CD4-positive, alpha-beta T cell treated with Interleukin-4 for 1 hour (primary cell): ENCODE measurements at regions not wholly inside any gene's neighbourhood (a gene's known extent, or its start where the extent isn't known, plus 50 kb on each side); places are given as distances from the start of the nearest gene placed in this dataset.

ENCODE experiments used
- DNase-seq, 2 donors: peaks; one replicate each; pipeline ENCODE4 v3.0.0-alpha.2; 2020 to 2022

DNA sequence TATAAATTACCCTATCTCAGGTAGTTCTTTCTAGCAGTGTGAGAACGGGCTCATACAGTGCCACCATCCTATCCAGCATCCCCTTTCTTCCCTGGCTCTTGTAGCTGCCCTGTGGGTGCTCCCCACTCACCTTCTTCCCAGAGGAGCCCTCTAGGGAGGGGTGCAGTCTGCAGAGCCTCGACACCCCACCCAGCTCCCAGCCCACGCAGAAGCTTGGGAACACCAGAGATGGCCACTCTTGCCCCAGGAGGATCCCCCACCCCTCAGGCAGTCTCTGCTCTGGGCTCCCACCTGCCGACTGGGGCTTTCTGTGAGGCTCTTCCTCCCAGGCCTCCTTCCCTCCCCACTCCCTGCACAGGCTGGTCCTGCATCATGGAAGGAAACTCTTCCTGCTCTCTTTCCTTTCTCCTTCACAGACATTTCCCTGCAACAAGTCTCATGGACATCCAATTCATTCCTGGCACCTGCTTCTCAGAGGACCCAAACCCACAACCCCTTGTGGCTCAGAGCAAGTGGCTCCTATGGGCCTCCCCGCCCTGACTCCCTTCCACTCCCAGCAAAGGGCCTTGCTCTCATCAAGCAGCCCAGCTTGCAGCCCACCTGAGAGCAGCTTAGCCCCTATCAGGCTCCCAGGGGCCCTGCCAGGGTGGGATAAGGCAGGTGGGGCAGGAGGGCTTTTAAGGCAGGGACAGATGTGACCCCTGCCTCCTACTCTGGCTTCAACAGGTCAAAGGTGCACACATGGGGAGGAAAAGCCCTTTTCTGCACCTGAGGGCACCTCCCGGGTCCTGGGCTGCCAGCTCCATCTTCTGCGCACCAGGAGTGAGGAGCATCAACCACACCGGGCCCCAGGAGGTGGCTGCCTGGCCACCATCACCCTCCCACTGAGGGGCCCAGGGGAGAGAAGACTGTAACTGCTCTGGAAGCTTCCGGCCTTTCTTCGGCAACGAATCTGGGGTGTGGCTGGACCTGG lies 263.8 kb upstream of the TNRC6C start:
- DNase-seq: no peak

DNA sequence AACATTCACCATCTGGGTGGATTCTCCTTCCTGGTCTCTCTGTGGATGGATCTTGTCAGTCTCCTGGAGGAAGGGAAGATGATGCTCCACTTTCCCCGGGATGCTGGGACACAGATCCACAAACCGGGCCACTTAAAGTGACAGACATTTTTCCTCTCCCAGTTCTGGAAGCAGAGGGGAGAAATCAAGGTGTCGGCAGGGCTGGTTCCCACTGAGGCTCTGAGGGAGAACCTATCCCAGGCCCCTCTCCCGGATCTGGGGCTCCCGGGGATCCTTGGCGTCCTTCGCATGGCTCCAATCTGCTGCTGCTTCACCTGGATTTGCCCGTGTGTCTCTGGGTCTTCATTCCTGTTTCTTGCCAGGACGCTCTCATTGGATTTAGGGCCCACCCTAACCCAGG lies 263.1 kb upstream of the TNRC6C start:
- DNase-seq: no peak

DNA sequence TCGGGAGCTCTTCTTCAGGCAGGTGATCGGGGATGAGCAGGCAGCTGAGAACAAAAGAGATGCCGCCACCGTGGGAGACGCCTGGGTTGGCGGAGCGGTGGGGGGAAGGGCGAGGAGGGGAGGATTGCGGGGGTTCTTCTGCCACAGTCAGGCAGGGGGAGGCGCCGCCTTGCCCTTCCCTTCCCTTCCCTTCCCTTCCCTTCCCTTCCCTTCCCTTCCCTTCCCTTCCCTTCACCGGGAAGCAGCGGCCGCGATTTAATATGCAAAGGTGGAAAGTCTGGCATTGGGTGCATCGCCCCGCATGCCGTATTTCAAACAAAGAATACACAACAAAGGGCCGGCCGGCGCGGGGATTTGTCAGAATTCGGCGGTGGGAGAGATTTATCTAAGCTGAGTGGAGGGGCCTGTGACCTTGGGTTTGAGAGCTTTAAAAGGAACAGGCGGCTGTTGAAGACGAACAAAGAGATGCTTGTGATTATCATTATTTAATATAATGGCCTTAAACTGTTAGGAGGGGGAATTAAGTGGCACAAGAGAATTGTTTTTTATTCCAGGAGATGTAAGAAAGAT lies 262.3 kb upstream of the TNRC6C start:
- DNase-seq: no peak

DNA sequence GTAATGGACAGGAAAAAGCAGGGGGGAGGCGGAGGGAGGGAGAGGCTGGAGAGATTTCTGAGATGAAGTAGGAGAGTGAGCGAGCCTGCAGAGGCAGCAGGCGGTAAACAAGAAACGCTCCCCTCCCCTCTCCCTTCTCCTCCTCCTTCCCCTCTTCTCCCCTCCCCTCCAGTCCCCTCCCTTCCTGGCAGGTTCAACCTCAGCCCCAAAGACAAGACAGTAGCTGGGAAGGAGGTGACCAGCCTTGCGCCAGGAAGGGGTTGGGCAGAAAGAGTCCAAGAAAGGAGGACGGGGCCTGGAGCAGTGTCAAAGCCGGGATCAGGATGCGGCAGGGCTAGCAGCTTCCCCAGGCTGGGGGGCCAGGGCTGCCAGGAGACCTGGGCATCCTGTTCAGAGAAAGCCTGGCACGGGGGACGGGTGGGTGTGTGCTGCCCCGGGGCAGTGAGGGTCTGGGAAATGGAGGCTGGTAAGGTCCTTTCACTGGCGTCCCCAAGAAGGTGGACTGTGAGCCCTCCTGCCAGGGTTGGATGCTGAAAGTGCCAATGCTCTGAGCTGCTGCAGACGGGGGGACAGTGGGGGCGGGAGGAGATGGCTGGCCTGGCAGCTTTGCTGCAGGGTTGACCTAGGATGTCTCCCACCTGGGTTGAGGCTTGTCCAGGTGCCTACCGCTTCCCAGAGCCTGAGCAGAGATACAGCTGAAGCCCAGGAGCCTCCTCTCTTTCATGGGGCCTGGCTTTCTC lies 261.6 kb upstream of the TNRC6C start:
- no peak for DNase-seq

DNA sequence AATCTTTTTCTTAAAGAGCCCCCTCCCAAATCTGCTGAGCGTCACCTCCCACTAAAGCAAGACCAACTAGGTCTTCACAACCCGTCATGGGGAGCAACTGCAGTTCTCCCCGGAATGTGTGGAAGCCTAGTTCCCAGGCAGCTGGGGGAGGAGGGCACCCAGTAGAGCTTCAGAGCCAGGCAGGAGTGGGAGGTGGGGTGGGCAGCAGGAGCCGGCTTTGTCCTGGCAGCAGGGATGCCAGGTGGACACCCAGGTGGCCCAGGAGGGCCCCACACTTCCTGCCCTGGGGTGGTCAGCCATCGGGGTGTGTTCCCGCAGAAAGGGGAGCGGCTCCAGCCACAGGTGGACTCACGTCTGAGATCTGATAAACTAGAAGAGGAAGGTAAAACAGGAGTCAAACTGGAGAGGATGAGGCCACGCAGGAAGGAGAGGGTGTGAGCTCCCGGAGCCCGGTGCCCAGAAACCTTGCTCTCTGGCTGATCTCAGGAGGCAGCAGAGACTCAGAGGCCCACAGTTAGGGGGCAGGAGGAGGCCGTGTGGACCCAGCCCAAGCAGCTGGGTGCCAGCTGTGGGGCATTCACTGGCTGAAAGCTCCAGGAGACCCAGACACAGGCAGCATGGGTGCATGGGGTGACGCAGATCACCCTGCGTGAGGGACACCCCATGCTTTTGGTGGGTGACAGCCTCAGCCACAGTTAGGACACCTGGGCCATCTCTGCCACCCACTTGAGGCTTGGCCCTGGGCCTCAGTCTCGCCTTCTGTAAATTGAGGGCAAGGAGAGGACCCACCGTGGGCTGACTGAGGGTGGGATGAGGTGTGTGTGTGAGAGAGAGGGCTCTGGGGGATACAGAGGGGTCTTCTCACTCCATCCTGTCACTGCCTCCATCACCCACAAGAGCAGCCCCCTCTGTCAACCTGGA lies 260.8 kb upstream of the TNRC6C start:
- no peak for DNase-seq

DNA sequence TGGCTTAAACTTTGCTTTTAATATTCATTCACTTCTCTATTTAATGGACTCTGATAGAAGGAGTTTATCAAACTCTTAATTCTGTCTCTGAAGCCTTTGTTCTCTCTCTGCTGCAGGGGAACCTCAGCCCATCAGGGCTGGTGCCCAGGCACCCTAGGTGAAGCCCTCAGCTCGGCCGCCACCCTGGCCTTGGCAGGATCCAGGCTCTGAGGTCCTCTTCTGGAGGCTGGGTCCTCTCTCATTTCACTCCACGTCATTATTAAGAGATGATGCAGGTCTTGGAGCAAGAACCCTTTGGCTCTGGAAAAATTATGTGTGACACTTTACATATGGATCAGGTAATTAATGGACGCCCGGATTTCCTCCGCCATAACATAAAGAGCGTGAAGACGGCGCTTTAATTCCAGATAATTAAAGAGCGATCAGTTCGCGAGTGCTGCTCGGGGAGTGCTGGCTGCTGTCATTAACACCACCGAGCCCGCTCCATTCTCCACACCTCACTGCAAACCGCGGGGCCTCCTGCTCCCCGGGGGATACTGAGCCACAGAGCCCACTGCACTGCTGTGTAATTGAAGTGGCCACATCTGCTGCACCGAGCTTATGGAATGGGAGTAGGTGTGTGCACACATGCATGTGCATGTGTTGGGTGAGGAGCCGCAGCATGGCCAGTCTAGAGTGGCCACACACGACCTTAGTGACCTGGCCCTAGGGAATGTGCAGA lies 259.4 kb upstream of the TNRC6C start:
- no peak for DNase-seq

DNA sequence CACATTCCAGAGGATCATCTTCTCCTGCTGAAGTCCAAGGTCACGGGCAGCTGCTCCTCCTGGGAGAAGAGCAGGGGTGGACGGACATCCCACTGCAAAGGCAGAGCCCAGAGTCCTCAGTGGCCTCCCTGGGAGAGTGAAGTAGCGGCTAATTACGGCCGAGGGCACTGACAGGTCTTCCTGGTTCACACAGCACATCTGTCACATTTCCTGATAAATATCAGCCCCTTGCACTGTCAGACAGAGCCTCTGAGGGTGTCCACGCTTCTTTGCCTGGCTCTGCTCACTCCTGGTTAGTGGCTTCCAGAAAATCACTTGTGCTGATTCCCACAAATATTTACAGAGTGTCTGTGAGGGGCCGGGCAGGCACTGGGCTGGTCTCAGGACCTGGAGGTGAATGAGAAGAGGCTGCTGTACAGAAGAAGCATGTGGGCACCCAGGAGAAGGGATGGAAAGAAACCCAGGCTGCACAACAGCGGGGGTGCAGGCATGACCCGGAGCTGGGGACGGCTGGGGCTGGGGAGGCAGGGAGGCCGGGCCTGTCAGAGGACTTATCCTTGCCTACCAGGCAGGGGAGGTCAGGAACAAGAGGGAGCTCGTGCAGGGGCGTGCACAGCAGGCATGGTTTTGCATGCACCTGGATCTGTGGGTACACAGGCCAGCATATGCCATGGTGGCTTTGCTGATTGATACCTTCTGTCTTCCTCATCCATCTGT lies 258.2 kb upstream of the TNRC6C start:
- peak in 1 of 2 donors; percentile 6 for DNase-seq

DNA sequence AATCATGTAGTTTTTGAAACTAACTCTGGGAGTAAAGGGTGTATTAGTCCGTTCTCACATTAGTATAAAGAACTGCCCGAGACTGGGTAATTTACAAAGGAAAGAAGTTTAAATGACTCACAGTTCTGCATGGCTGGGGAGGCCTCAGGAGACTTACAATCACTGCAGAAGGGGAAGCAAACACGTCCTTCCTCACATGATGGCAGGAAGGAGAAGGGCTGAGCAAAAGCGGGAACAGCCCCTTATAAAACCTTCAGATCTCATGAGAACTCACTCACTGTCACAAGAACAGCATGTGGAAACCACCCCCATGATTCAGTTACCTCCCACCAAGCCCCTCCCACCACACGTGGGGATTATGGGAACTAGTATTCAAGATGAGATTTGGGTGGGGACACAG lies 256.5 kb upstream of the TNRC6C start:
- DNase-seq: no peak

DNA sequence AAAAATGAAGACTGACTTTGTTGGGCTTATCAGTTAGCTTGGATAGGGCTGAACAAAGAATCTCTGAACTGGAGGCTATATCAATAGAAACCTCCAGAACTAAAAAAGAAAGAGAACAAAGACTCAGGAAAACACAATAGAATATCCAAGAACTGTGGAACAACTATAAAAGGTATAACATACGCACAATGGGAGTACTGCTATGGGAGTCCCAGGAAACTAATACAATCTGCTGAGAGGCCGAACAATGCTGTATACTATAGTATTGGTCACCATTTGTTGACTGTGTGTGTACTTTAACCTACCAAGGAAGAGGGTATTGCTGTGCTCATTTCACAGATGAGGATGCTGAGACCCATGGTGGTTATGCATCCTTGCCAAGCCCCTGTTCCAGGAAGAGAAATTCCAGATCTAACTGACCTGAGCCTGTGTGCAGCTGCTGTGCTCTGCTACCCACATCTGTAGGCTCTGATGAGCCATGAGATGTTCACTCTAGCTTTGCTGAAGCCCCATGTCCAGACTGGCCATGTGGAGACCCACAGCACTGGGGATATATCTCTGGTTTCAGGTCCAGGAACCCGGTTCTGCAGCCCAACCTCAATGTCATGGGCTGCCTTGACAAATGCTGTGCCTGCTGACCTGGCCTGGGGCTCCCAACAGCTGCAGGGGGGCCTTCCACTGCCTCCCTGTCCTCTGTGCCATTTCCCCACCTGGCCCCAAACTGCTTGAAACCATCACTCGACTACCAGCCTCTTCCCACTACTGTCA lies 254.3 kb upstream of the TNRC6C start:
- DNase-seq: no peak

DNA sequence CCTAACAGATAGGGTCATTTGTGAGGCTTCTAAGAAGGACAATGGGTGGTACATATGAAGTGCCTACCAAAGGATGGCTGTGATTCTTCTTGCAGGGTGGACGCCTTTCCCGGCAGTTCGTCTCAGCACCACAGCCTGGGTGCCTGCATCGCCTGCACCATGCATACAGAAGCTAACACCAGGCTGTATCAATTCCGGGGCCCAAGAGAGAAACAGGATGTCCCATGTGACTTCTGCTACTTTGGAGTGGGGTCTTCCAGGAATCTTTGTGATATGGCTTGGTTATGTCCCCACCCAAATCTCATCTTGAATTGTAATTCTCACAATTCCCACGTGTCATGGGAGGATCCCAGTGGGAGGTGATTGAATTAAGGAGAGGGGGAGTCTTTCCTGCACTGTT lies 251.6 kb upstream of the TNRC6C start:
- DNase-seq: no peak

DNA sequence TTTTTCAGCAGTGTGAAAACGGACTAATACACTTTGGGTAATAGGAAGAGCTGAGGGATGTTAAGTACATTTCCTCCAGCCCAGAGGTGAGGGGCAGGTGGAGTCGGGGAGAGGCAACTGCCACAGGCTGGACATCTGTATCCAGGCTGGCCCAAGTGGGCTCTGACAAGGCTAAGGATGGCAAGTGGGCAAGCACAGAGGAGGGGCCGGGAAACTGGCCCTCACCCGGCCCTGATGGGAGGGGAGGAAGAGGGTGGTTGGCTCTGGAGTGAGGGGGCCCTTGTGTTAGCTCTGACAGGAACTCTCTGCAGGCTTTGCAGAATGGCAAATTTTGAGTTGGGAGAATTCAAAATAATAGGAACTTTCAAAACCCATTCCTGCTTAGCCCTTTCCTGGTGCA lies 251.0 kb upstream of the TNRC6C start:
- no peak for DNase-seq

DNA sequence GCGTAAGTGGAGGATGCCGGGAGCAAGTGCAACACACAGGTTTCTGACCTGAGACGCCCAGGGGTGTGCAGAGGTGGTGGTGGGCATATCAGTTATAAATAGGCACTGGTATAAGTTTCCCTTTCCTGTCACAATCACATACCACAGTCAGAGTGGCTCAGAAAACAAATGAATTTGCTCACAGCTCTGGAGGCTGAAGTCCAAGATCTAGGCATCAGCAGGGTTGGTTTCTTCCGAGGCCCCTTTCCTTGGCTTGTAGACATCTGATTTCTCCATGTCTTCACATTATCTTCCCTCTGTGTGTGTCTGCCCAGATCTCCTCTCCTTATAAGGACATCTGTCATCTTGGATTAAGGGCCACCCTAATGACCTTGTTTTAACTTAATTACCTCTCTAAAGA lies 250.5 kb upstream of the TNRC6C start:
- DNase-seq: no peak

DNA sequence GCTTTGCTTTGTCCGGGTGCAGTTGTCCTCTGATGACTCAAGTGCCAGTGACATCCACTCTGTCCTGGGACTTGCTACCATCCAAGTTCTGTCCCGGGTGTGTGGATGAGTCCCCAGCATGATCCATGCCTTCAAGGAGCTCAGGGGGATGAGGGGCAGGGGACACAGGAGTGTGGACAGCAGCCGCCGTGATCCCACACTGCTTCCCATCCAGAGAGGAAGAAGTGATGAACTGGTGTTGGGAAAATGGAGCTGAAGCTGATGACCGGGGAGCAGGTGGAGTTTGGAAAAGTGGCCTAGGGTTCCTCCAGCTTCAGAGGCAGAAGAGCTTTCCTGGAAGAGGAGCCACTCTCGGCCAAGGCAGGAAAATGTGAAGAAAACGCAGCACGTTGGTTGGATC lies 249.6 kb upstream of the TNRC6C start:
- DNase-seq: no peak

DNA sequence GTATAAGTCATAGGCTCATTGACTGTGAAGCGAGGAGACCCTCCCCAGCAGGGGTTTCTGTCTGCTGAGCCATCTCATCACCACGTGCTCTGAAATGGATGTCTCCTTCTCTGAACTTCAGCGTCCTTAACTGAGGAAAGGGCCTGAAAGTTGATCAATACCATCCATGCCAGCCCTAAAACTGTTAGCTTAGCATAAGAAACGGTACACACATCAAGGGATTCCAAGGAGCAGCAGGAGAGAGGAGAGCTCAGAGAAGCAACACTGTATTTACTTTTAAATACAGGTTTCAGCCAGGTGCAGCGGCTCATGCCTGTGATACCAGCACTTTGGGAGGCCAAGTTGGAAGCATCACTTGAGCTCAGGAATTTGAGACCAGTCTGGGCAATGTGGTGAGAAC lies 248.9 kb upstream of the TNRC6C start:
- DNase-seq: no peak

DNA sequence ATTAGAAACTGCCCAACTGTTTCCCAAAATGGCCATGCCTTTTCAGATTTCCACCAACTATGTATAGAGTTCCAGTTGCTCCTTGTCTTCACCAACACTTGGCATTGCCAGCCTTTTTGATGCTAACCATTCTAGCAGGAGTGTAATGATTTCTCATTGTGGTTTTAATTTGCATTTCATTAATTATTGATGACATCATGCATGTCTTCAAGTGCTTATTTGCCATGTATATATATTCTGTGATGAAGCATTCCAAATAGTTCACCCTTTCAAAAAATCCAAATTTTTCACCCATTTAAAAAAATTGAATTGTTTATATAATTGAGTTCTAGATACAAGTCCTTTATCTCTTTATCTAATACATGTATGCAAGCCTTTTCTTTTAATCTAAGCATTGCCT lies 245.9 kb upstream of the TNRC6C start:
- DNase-seq: no peak

DNA sequence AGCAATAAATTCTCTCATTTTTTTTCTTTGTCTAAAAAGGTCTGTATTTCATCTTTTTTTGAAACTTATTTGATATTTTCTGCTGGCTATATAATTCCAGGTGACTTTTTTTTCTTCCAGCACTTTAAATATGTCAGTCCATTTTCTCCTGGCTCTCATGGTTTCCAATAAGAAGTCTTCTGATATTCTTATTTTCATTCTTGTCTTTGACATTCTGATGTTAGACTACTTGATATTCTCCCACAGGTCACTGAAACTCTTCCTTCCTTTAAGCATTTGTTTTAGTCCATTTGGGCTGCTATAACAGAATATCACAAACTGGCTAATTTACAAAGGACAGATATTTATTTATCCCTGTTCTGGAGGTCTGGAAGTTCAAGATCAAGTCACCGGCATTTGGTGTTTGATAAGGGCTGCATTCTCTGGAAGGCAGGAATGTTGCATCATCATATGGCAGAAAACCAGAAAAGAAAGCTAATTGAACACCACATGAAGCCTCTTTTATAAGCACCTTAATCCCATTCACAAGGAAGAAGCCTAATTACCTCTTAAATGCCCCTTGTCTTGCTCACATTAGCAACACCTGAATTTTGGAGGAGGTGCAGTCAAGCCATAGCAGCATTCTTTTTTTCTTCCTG lies 242.1 kb upstream of the TNRC6C start:
- no peak for DNase-seq

DNA sequence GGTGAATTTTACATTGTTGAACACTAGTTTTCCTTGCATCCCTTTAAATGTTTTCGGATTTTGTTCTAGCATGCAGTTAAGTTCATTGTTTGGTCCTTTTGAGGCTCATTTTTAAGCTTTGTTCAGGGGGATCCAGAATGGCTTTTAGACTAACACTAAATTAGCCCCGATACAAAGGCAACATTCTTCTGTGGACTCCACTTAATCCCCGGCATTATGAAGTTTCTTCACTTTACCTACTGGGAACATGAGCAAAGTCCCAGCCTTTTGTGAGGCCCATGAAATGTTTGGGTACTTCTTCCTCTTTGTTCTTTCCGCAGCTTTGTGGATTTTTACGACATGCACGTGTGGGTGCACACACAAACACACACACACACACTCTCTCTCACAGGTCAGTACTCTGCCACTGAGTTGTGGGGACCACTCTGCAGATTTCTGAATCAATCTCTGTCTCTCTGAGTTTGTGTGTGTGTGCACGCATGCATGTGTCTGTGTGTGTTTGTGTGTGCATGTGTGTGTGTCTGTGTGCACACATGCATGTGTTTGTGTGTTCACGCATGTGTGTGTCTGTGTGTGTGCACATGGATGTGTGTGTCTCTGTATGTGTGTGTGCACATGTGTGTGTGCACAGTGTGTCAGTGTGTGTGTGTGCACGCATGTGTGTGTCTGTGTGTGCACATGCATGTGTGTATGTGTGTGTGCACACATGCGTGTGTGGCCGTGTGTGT lies 240.4 kb upstream of the TNRC6C start:
- DNase-seq: no peak

DNA sequence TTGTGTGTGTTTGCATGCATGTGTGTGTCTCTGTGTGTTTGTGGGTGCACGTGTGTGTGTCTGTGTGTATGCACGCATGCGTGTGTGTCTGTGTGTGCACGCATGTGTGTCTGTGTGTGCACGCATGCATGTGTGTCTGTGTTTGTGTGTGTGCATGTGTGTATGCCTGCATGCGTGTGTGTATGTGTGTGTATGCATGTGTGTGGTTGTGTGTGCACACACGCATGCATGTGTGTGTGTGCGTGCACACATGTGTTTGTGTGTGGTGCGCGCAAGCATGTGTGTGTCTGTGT lies 239.9 kb upstream of the TNRC6C start:
- DNase-seq: no peak

DNA sequence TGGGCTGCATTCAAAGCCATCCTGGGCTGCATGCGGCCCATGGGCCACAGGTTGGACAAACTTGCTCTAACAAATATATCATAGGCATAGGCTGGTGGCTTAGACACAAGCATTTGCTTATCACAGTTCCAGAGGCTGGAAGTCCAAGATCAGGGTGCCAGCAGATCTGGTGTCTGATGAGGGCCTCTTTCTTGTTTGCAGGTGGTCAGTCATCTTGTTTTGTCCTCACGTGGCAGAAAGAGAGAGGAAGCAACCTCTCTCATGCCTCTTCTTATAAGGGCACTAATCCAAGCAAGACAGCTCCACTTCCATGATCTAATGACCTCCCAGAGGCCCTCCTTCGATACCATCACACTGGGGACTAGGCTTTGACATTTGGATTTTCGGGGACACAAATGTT lies 238.7 kb upstream of the TNRC6C start:
- no peak for DNase-seq
